Trophoblast cell (in vitro differentiated cells and primary cell): ENCODE measurements at regions not wholly inside any gene's neighbourhood (a gene's known extent, or its start where the extent isn't known, plus 50 kb on each side); places are given as distances from the start of the nearest gene placed in this dataset.

ENCODE experiments used
- DNase-seq, 2 donors: peaks; one replicate each; pipeline ENCODE4 v3.0.0-alpha.2; 2016
- H2AFZ ChIP-seq: 2 replicates; pipeline ENCODE4 v1.6.1; 2013; ENCODE audit warnings: low read length, moderate library complexity, mild to moderate bottlenecking; ENCODE audit not compliant: insufficient read depth, poor library complexity
- H2AK5ac ChIP-seq: 2 replicates; pipeline ENCODE4 v1.6.1; 2013; ENCODE audit warnings: mild to moderate bottlenecking, low read length
- H2BK120ac ChIP-seq: 2 replicates; pipeline ENCODE4 v1.6.1; 2013; ENCODE audit warnings: low read length, mild to moderate bottlenecking, moderate library complexity; ENCODE audit not compliant: insufficient read depth, poor library complexity
- H2BK12ac ChIP-seq: 2 replicates; pipeline ENCODE4 v1.6.1; 2013; ENCODE audit warnings: mild to moderate bottlenecking, low read length, moderate library complexity
- H2BK5ac ChIP-seq: 2 replicates; pipeline ENCODE4 v1.6.1; 2013; ENCODE audit warnings: low read length, low read depth, moderate library complexity, mild to moderate bottlenecking; ENCODE audit not compliant: poor library complexity
- H3K14ac ChIP-seq: 2 replicates; pipeline ENCODE4 v1.6.1; 2013; ENCODE audit warnings: mild to moderate bottlenecking, low read length
- H3K18ac ChIP-seq: 2 replicates; pipeline ENCODE4 v1.6.1; 2013; ENCODE audit warnings: mild to moderate bottlenecking, low read length
- H3K23ac ChIP-seq: 2 replicates; pipeline ENCODE4 v1.6.1; 2013; ENCODE audit warnings: low read length
- H3K27ac ChIP-seq: 2 replicates; pipeline ENCODE4 v1.5.1; 2013; ENCODE audit warnings: low read depth, mild to moderate bottlenecking, inconsistent platforms, low read length, moderate library complexity
- H3K27me3 ChIP-seq: 2 replicates; pipeline ENCODE4 v1.6.1; 2013; ENCODE audit warnings: inconsistent platforms, mild to moderate bottlenecking, low read length, moderate library complexity; ENCODE audit not compliant: insufficient read depth
- H3K36me3 ChIP-seq, 2 experiments: 1 replicate in 1 of 2; 2 replicates in 1 of 2; pipeline ENCODE4 v1.6.1; 2013; ENCODE audit warnings: low read length in 2 of 2, mild to moderate bottlenecking in 2 of 2, moderate library complexity in 1 of 2; ENCODE audit not compliant: insufficient read depth in 2 of 2, control insufficient read depth in 1 of 2
- H3K4ac ChIP-seq: 2 replicates; pipeline ENCODE4 v1.6.1; 2013; ENCODE audit warnings: low read depth, mild to moderate bottlenecking, low read length, moderate library complexity
- H3K4me1 ChIP-seq, 2 experiments: 1 replicate in 1 of 2; 2 replicates in 1 of 2; pipeline ENCODE4 v1.6.1; 2013; ENCODE audit warnings: low read length in 2 of 2, mild to moderate bottlenecking in 2 of 2, moderate library complexity in 1 of 2; ENCODE audit not compliant: insufficient read depth in 2 of 2, control insufficient read depth in 1 of 2
- H3K4me2 ChIP-seq: 2 replicates; pipeline ENCODE4 v1.6.1; 2013; ENCODE audit warnings: inconsistent platforms, mild to moderate bottlenecking, low read length, moderate library complexity
- H3K4me3 ChIP-seq: 2 replicates; pipeline ENCODE4 v1.5.1; 2013; ENCODE audit warnings: mild to moderate bottlenecking, low read depth, low read length, inconsistent platforms
- H3K79me1 ChIP-seq: one replicate; pipeline ENCODE4 v1.6.1; 2013; ENCODE audit warnings: low read length
- H3K79me2 ChIP-seq: 2 replicates; pipeline ENCODE4 v1.6.1; 2013; ENCODE audit warnings: low read length, mild to moderate bottlenecking; ENCODE audit not compliant: control insufficient read depth, insufficient read depth, poor library complexity
- H3K9ac ChIP-seq: 2 replicates; pipeline ENCODE4 v1.6.1; 2013; ENCODE audit warnings: mild to moderate bottlenecking, low read length
- H3K9me3 ChIP-seq: 2 replicates; pipeline ENCODE4 v1.6.1; 2013; ENCODE audit warnings: low read depth, mild to moderate bottlenecking, control low read depth, inconsistent platforms, low read length; ENCODE audit not compliant: insufficient read depth
- H4K12ac ChIP-seq: 2 replicates; pipeline ENCODE4 v1.6.1; 2013; ENCODE audit warnings: low read depth, mild to moderate bottlenecking, low read length, moderate library complexity
- H4K8ac ChIP-seq: 2 replicates; pipeline ENCODE4 v1.6.1; 2013; ENCODE audit warnings: low read depth, mild to moderate bottlenecking, low read length, moderate library complexity
- H4K91ac ChIP-seq: one replicate; pipeline ENCODE4 v1.6.1; 2013; ENCODE audit warnings: low read depth, mild to moderate bottlenecking, low read length, moderate library complexity
- WGBS: extraction: QIAGEN DNeasy Blood & Tissue Kit; methylation state at CpG from one replicate; pipeline ENCODE4 v1.1.7; 2013; ENCODE audit warnings: missing lambda C conversion rate; ENCODE audit not compliant: insufficient read length, insufficient coverage; ENCODE audit errors: extremely low coverage; 5-methylcytosine and 5-hydroxymethylcytosine counted together

GRCh38 chr2:43085505-43085904, 140.9 kb downstream of the ZFP36L2 start:
- no peaks in the 10 kb centered on the region for H3K27me3 ChIP-seq
- no peak overlapping the region for H3K23ac ChIP-seq
- H3K27ac ChIP-seq: no peak overlapping the region
- H4K12ac ChIP-seq: no peak overlapping the region
- peak overlapping the region; percentile 67 for H3K14ac ChIP-seq
- peak overlapping the region; percentile 85 for H2AK5ac ChIP-seq
- WGBS: no CpG with 5 or more reads among the region's 11 CpGs
- H3K4ac ChIP-seq: peak overlapping the region; percentile 73
- H3K9ac ChIP-seq: no peak overlapping the region
- H4K8ac ChIP-seq: peak overlapping the region; percentile 39
- peak overlapping the region; percentile 26 for H3K4me3 ChIP-seq
- peak in 1 of 2 donors; percentile 27 for DNase-seq
- H3K4me1 ChIP-seq: peaks cover 52 to 53% of the 10 kb centered on the region in 2 experiments
- H3K79me1 ChIP-seq: peaks cover 45% of the 10 kb centered on the region
- H2BK12ac ChIP-seq: peak overlapping the region; percentile 95
- H3K18ac ChIP-seq: peak overlapping the region; percentile 76
- H4K91ac ChIP-seq: peak overlapping the region; percentile 90
- H3K79me2 ChIP-seq: peaks cover 12% of the 10 kb centered on the region
- peak overlapping the region; percentile 87 for H2BK120ac ChIP-seq
- H2BK5ac ChIP-seq: peak overlapping the region; percentile 56
- no peak overlapping the region for H2AFZ ChIP-seq
- no peaks in the 10 kb centered on the region for H3K9me3 ChIP-seq
- no peaks in the 10 kb centered on the region for H3K36me3 ChIP-seq
- no peak overlapping the region for H3K4me2 ChIP-seq

DNA sequence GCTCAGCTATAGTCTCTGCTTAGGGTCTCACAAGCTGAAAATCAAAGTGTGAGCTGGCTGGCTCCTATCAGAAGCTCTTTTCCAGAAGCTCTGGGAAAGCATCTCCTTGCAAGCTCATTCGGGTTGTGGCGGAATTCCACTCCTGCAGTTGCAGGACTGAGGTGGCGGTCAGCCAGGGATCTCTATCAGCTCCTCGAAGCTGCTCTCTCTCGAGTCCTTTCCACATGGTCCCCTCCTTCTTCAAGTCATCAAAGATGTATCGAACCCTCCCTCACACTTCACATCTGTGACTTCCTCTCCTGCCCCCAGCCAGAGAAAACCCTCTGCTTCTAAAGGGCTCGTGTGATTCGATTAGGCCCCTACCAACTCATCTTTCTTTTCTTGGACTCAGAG, 141.7 kb downstream of the ZFP36L2 start:
- Histone ChIP-seq H2AFZ (no peak overlapping the region), H3K9ac (no peak overlapping the region), H4K91ac (peak overlapping the region; percentile 36), H2BK12ac (peak overlapping the region; percentile 39), H3K4ac (no peak overlapping the region), H3K14ac (peak overlapping the region; percentile 28), H3K9me3 (no peaks in the 10 kb centered on the region), H3K4me3 (no peak overlapping the region), H3K4me2 (no peak overlapping the region), H2AK5ac (peak overlapping the region; percentile 8), H3K27ac (peak overlapping the region; percentile 35), H2BK5ac (peak overlapping the region; percentile 7), H3K23ac (no peak overlapping the region), H3K36me3 (no peaks in the 10 kb centered on the region), H3K27me3 (no peaks in the 10 kb centered on the region), H4K8ac (peak overlapping the region; percentile 15), H4K12ac (no peak overlapping the region), H3K4me1 (peaks cover 52 to 53% of the 10 kb centered on the region in 2 experiments), H2BK120ac (peak overlapping the region; percentile 87), H3K18ac (no peak overlapping the region), H3K79me1 (peaks cover 45% of the 10 kb centered on the region), H3K79me2 (peaks cover 12% of the 10 kb centered on the region)
- whole genome bisulfite sequencing: no CpG with 5 or more reads among the region's 8 CpGs
- DNase-seq: no peak

GRCh38 chr2:43083710-43084698, 142.4 kb downstream of the ZFP36L2 start:
- peak overlapping the region; percentile 96 for H2BK120ac ChIP-seq

DNA sequence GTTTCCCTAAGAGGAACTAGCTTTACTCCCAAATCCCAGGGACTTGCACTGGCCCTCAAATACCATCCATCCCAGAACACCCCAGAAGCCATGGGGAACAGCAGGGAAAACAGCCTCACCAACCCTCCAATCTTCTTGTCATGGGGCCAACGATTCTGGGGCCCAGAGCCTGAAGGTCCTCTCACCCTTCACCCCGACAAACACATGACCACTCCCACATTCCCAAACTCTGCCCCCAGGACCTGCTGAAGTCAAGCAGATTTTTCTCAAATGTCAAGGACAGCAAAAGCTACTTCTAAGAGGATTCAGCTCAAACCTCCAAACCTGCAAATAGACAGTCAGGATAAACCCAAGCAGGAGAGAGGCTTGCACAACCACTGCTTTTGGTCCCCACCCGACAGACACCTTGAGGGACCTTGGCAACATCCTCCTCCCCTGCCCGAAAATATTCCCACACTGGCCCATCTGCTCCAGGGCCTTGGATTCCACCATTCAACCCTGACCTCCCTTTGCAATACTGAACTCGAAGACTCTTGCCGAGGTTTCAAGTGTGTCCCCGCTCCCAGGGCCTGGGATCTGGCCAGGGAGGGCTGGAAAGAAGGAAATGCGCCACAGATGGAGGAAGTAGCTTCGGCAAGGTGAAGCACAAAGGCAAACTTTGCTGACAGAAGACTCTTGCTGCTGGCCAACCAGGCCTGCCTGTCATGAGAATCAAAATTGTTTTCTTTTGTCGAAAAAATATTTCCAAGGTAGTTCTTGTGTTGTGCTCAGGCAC, 143.3 kb downstream of the ZFP36L2 start:
- no CpG with 5 or more reads among the region's 10 CpGs for WGBS
- Histone ChIP-seq H3K4me2 (peak overlapping the region; percentile 39), H3K36me3 (no peaks in the 10 kb centered on the region), H2AFZ (no peak overlapping the region), H4K91ac (peak overlapping the region; percentile 94), H3K9me3 (peaks cover 2% of the 10 kb centered on the region), H3K27ac (peak overlapping the region; percentile 83), H2BK120ac (peak overlapping the region; percentile 96), H3K79me1 (peaks cover 45% of the 10 kb centered on the region), H4K12ac (no peak overlapping the region), H3K23ac (no peak overlapping the region), H3K4ac (peak overlapping the region; percentile 90), H4K8ac (peak overlapping the region; percentile 78), H3K9ac (no peak overlapping the region), H3K18ac (peak overlapping the region; percentile 82), H3K27me3 (no peaks in the 10 kb centered on the region), H3K79me2 (peaks cover 12% of the 10 kb centered on the region), H3K4me3 (no peak overlapping the region), H2BK12ac (peak overlapping the region; percentile 95), H2BK5ac (peak overlapping the region; percentile 82), H2AK5ac (peak overlapping the region; percentile 97), H3K14ac (peak overlapping the region; percentile 65), H3K4me1 (peaks cover 49 to 50% of the 10 kb centered on the region in 2 experiments)
- no peak for DNase-seq

More at GRCh38 chr2:43083710-43084698, 142.4 kb downstream of the ZFP36L2 start:
- H2AK5ac ChIP-seq: peak overlapping the region; percentile 62
- H4K8ac ChIP-seq: peak overlapping the region; percentile 78
- DNase-seq: no peak
- peaks cover 52 to 53% of the 10 kb centered on the region in 2 experiments for H3K4me1 ChIP-seq
- no peaks in the 10 kb centered on the region for H3K36me3 ChIP-seq
- H3K18ac ChIP-seq: peak overlapping the region; percentile 82
- H3K4me3 ChIP-seq: no peak overlapping the region
- peak overlapping the region; percentile 65 for H3K14ac ChIP-seq
- H3K23ac ChIP-seq: no peak overlapping the region
- peak overlapping the region; percentile 83 for H3K27ac ChIP-seq
- peaks cover 12% of the 10 kb centered on the region for H3K79me2 ChIP-seq
- peak overlapping the region; percentile 21 for H2AFZ ChIP-seq
- peak overlapping the region; percentile 10 for H3K4me2 ChIP-seq
- H4K12ac ChIP-seq: peak overlapping the region; percentile 38
- H2BK12ac ChIP-seq: peak overlapping the region; percentile 95
- no CpG with 5 or more reads among the region's 13 CpGs for WGBS
- H3K9me3 ChIP-seq: no peaks in the 10 kb centered on the region
- H4K91ac ChIP-seq: peak overlapping the region; percentile 94
- H2BK5ac ChIP-seq: peak overlapping the region; percentile 82
- H3K4ac ChIP-seq: peak overlapping the region; percentile 90
- no peaks in the 10 kb centered on the region for H3K27me3 ChIP-seq
- no peak overlapping the region for H3K9ac ChIP-seq
- peaks cover 45% of the 10 kb centered on the region for H3K79me1 ChIP-seq
